Nephron (organoid): ENCODE measurements at regions not wholly inside any gene's neighbourhood (a gene's known extent, or its start where the extent isn't known, plus 50 kb on each side); places are given as distances from the start of the nearest gene placed in this dataset.
A peak's percentile ranks its signal among the peaks of the same experiment; 100 is the strongest.

Experiments
- H3K27ac Mint-ChIP-seq, 3 experiments: 2 replicates each; pipeline ENCODE4 v1.8.0; 2020; ENCODE audit warnings: mixed read lengths in 3 of 3, mild to moderate bottlenecking in 2 of 3, moderate library complexity in 1 of 3
- H3K27me3 Mint-ChIP-seq: 2 replicates; pipeline ENCODE4 v1.8.0; 2021; ENCODE audit warnings: low read depth, mild to moderate bottlenecking, moderate library complexity, mixed read lengths
- H3K36me3 Mint-ChIP-seq: 2 replicates; pipeline ENCODE4 v1.8.0; 2020; ENCODE audit warnings: low read depth, mixed read lengths
- H3K4me1 Mint-ChIP-seq: 2 replicates; pipeline ENCODE4 v1.8.0; 2020; ENCODE audit warnings: mixed read lengths
- H3K4me3 Mint-ChIP-seq, 3 experiments: 2 replicates each; pipeline ENCODE4 v1.8.0; 2020; ENCODE audit warnings: mild to moderate bottlenecking in 3 of 3, mixed read lengths in 3 of 3, moderate library complexity in 2 of 3
- H3K9me3 Mint-ChIP-seq: 2 replicates; pipeline ENCODE4 v1.8.0; 2020; ENCODE audit warnings: mixed read lengths
- CTCF ChIP-seq, 3 experiments: fragments of 200-600 bp; sonication (generic); IDR thresholded peaks; one replicate each; pipeline ENCODE4 v1.5.0; 2021; ENCODE audit warnings: antibody characterized with exemption in 3 of 3; ENCODE audit not compliant: unreplicated experiment in 3 of 3

DNA sequence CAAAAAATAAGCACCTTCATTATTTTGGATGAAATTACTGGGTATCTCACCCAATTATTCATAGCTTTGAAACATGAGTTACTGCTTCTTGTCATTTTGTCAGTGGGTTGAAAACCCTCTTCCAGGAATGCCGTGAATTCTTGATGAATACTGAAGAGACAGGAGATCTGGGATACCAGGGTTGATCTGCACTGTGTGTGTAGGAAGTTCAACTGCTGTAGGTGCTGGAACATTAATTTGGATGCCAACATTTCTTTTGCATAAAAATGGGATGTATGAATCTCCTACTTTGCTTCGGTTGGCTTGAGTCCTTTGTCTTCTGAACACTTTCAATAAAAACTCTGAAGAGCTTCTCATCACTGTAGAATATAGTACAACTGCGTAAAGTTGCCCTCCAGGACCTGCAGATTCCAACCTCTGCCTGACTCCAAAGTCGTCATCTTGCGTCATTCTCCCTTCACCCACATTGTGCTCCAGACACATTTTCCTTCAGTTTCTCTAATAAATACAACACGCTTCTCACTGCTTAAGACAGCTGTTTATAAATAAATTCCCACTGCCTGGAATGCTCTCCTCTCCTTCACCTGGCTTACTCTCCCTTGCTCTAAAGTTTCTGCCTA is 312.7 kb upstream of the TGFBR2 start:
- TF ChIP-seq CTCF (IDR thresholded peaks at IDR 0.05; ENCODE audit: unreplicated experiment in 3 of 3) = no peak
- H3K4me3 Mint-ChIP-seq = no peak overlapping the region
- peaks cover 10% of the 10 kb centered on the region for H3K27me3 Mint-ChIP-seq
- H3K4me1 Mint-ChIP-seq = peaks cover 5% of the 10 kb centered on the region
- H3K27ac Mint-ChIP-seq = peak overlapping the region in 1 of 3 experiments; percentile 2
- H3K36me3 Mint-ChIP-seq = no peaks in the 10 kb centered on the region
- no peaks in the 10 kb centered on the region for H3K9me3 Mint-ChIP-seq

DNA sequence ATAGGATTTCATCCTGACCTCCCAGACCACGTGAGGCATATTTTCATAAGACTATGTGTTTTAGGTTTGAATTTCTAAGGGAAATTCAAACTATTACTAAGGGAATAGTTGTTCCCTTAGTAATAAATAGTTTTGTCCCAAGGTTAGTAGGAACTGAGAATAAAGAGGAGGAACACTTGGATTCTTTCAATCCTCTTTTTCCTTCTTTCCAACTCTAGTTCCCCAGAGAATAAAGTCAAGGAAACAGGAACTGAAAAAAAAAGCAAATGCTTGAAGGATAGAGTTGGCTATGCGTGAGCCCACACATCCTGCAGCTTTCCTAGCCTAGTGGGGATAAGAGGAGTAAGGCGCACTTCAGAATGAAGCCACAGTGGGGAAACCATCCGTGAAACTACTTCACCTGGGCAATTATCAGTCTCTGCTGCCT is 312.1 kb upstream of the TGFBR2 start:
- Mint-ChIP-seq H3K9me3 (no peaks in the 10 kb centered on the region), H3K27ac (peak overlapping the region in 1 of 3 experiments; percentile 2), H3K36me3 (no peaks in the 10 kb centered on the region)

DNA sequence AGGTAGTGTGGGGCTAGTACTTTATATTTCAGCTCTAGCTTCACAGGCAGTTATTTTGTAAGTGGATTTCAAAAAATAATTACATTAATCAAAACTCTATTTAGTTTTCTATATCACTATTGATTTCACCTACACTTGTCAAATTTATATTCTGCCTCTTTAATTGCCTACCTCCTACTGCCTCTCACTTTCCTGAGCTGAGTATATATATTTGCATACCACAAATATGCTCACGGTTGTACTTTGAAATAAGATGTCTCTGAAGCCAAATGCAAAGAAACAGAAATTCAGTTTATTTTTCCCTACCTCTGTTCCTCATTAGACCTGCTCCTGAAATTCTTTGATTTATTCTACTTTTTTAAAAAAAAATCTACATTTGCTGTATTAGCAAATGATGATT is 309.3 kb upstream of the TGFBR2 start:
- peaks cover 5% of the 10 kb centered on the region for H3K4me1 Mint-ChIP-seq
- H3K9me3 Mint-ChIP-seq = no peaks in the 10 kb centered on the region
- peaks cover 6% of the 10 kb centered on the region for H3K27me3 Mint-ChIP-seq
- no peak overlapping the region for H3K4me3 Mint-ChIP-seq
- no peaks in the 10 kb centered on the region for H3K36me3 Mint-ChIP-seq
- no peak overlapping the region for H3K27ac Mint-ChIP-seq
- TF ChIP-seq CTCF (IDR thresholded peaks at IDR 0.05; ENCODE audit: unreplicated experiment in 3 of 3) = no peak

More for the DNA sequence above, 312.1 kb upstream of the TGFBR2 start:
- TF ChIP-seq CTCF (IDR thresholded peaks at IDR 0.05; ENCODE audit: unreplicated experiment in 3 of 3) = no peak
- Mint-ChIP-seq H3K4me3 (no peak overlapping the region), H3K27me3 (peaks cover 10% of the 10 kb centered on the region), H3K4me1 (peaks cover 5% of the 10 kb centered on the region)

DNA sequence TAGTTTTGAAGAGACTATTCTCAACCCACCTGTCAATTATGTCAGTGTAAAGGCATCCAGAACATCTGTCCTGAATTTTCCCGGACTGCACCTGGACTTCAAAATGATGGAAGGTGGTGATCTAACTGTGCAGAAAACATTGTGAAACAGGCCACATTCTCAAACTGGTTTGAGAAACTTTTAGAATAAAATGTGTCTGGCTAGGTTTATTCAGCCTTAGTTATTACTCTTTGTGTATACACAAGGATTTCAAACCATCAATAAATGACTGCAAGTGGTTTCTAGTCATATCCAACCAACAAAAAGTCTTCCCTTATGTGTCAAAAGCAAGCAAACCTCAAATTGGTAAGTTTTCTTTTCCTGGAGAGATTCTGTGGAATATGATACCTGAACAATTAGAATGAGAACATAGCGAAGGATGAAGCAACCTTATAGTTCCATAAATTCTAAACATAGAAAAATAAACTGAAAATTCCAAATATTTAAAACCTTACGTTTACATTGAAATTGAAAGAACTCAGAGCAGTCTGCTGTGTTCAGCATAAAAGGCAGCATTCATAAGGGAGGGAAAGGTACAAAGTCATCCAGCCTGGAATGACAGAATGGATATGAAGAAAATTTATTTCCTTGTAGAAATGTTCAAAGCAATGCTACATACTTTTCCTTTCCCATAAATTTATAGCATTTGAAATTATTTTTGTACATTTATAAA is 306.6 kb upstream of the TGFBR2 start:
- no peak for TF ChIP-seq CTCF (IDR thresholded peaks at IDR 0.05; ENCODE audit: unreplicated experiment in 3 of 3)
- H3K27ac Mint-ChIP-seq = peak overlapping the region in 1 of 3 experiments; percentile 33
- H3K9me3 Mint-ChIP-seq = peaks cover 3% of the 10 kb centered on the region

DNA sequence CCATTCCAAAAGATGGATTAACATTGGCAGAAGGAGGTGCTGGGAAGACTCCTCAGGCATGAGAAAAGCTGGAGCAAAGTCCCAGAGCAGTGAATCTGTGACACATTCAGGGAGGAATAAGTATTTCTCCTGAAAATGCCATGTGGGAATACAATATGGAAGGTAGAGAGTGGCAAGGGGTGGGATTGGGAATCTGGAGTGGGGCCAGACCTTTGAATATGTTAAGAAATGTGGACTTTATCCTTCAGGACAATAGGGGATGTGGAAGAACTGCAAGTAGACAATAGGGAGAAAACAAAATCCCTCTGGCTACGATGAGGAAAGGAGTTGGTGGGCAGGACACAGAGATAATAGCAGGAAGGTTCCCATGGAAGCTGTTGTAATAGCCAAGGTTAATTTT is 305.6 kb upstream of the TGFBR2 start:
- Mint-ChIP-seq H3K4me1 (no peaks in the 10 kb centered on the region), H3K27me3 (no peaks in the 10 kb centered on the region)

More for the DNA sequence above, 306.6 kb upstream of the TGFBR2 start:
- Mint-ChIP-seq H3K27me3 (no peaks in the 10 kb centered on the region), H3K4me3 (no peak overlapping the region), H3K36me3 (peaks cover 3% of the 10 kb centered on the region), H3K4me1 (no peaks in the 10 kb centered on the region)

More for the DNA sequence above, 305.6 kb upstream of the TGFBR2 start:
- Mint-ChIP-seq H3K4me3 (no peak overlapping the region), H3K36me3 (peaks cover 3% of the 10 kb centered on the region), H3K27ac (no peak overlapping the region), H3K9me3 (peaks cover 6% of the 10 kb centered on the region)
- TF ChIP-seq CTCF (IDR thresholded peaks at IDR 0.05; ENCODE audit: unreplicated experiment in 3 of 3) = no peak
